Hematopoietic multipotent progenitor cell treated with erythropoietin and hydrocortisone succinate and interleukin-3 and kit ligand, for 6 days (in vitro differentiated cells): ENCODE measurements at regions not wholly inside any gene's neighbourhood (a gene's known extent, or its start where the extent isn't known, plus 50 kb on each side); places are given as distances from the start of the nearest gene placed in this dataset.
"Not testable (repeated sequence)": the region's sequence is repeated elsewhere in the genome, so short reads cannot be mapped to it uniquely, and the experiment has no call there.

Experiments used
- DNase-seq: peaks from one replicate; pipeline ENCODE4 v3.0.0-alpha.2; 2015

GRCh38 chr1:101428562-101428961, 191.7 kb downstream of the S1PR1 start:
- DNase-seq: no peak

- DNase-seq: no peak
Measured at GRCh38 chr1:101431956-101432510, 195.2 kb downstream of the S1PR1 start.

GRCh38 chr1:101435831-101436511, 199.2 kb downstream of the S1PR1 start:
- no peak for DNase-seq

GRCh38 chr1:101437800-101438199, 201.0 kb downstream of the S1PR1 start:
- no peak for DNase-seq

GRCh38 chr1:101438359-101438758, 201.5 kb downstream of the S1PR1 start:
- peak; percentile 19 for DNase-seq

- DNase-seq: no peak
Measured at GRCh38 chr1:101440485-101440884, 203.7 kb downstream of the S1PR1 start.

GRCh38 chr1:101444381-101444780, 207.6 kb downstream of the S1PR1 start:
- no peak for DNase-seq

- no peak for DNase-seq
Measured at GRCh38 chr1:101444873-101445618, 208.2 kb downstream of the S1PR1 start.

- DNase-seq: no peak
Measured at GRCh38 chr1:101448018-101448417, 211.2 kb downstream of the S1PR1 start.

GRCh38 chr1:101450691-101451090, 213.9 kb downstream of the S1PR1 start:
- not testable (repeated sequence) for DNase-seq

- no peak for DNase-seq
Measured at GRCh38 chr1:101451888-101452287, 215.1 kb downstream of the S1PR1 start.

GRCh38 chr1:101452825-101453224, 216.0 kb downstream of the S1PR1 start:
- DNase-seq: peak; percentile 47

GRCh38 chr1:101453844-101454243, 217.0 kb downstream of the S1PR1 start:
- no peak for DNase-seq

- DNase-seq: no peak
Measured at GRCh38 chr1:101455166-101455565, 218.3 kb downstream of the S1PR1 start.

GRCh38 chr1:101460739-101461138, 223.9 kb downstream of the S1PR1 start:
- no peak for DNase-seq

GRCh38 chr1:101463195-101463594, 226.4 kb downstream of the S1PR1 start:
- no peak for DNase-seq

- no peak for DNase-seq
Measured at GRCh38 chr1:101465941-101466340, 229.1 kb downstream of the S1PR1 start.

- DNase-seq: peak; percentile 82
Measured at GRCh38 chr1:101474039-101474665, 237.3 kb downstream of the S1PR1 start.

GRCh38 chr1:101476541-101476940, 239.7 kb downstream of the S1PR1 start:
- no peak for DNase-seq

GRCh38 chr1:101479945-101480344, 243.1 kb downstream of the S1PR1 start:
- no peak for DNase-seq

- no peak for DNase-seq
Measured at GRCh38 chr1:101482306-101482705, 245.5 kb downstream of the S1PR1 start.

- DNase-seq: no peak
Measured at GRCh38 chr1:101483982-101484688, 247.3 kb downstream of the S1PR1 start.
